ENCODE measurements at regions not wholly inside any gene's neighbourhood (a gene's known extent, or its start where the extent isn't known, plus 50 kb on each side); places are given as distances from the start of the nearest gene placed in this dataset.

GRCh38 chr2:236638707-236639106, 69.1 kb downstream of the ACKR3 start:
- no peak overlapping the region for H3K27ac ChIP-seq (ENCODE audit: low read depth in 1 of 2, low read length in 1 of 2)
- 81 to 93% methylated on average over 7 of the region's 7 CpGs for WGBS, 2 donors
- no peak for TF ChIP-seq CTCF (IDR thresholded peaks at IDR 0.05; ENCODE audit: control extremely low read depth, extremely low read depth)

GRCh38 chr2:236639461-236640235, 70.0 kb downstream of the ACKR3 start:
- ATAC-seq (ENCODE audit: insufficient read depth, low FRiP score) (no peak), DNase-seq (peak in 1 of 3 donors; percentile 1)
- H3K36me3 ChIP-seq (ENCODE audit: control insufficient read depth in 4 of 4, insufficient read depth in 4 of 4, low read length in 4 of 4), result no peaks in the 10 kb centered on the region
- no peak overlapping the region for H3K27ac ChIP-seq (ENCODE audit: low read depth in 1 of 2, low read length in 1 of 2)
- H3K4me1 ChIP-seq (ENCODE audit: control insufficient read depth in 5 of 5, insufficient read depth in 5 of 5, low read length in 5 of 5), result peaks cover 0 to 2% (median 0%) of the 10 kb centered on the region in 5 donors
- H3K9ac ChIP-seq (ENCODE audit: insufficient read depth in 1 of 2, low read length in 2 of 2), result no peak overlapping the region
- peaks cover 0 to 29% (median 0%) of the 10 kb centered on the region in 4 donors for H3K9me3 ChIP-seq (ENCODE audit: control insufficient read depth in 4 of 4, insufficient read depth in 3 of 4, low read length in 3 of 4)
- WGBS, 2 donors, result 81 to 89% methylated on average over 7 of the region's 7 CpGs
- TF ChIP-seq CTCF (IDR thresholded peaks at IDR 0.05; ENCODE audit: control extremely low read depth, extremely low read depth), result no peak
- H3K4me3 ChIP-seq, result no peak overlapping the region
- no peaks in the 10 kb centered on the region for H3K27me3 ChIP-seq (ENCODE audit: control insufficient read depth in 3 of 3, insufficient read depth in 3 of 3, low read length in 2 of 3)

More at GRCh38 chr2:236638707-236639106, 69.1 kb downstream of the ACKR3 start:
- H3K9me3 ChIP-seq (ENCODE audit: control insufficient read depth in 4 of 4, insufficient read depth in 3 of 4, low read length in 3 of 4), result peaks cover 0 to 24% (median 0%) of the 10 kb centered on the region in 4 donors
- H3K9ac ChIP-seq (ENCODE audit: insufficient read depth in 1 of 2, low read length in 2 of 2), result no peak overlapping the region
- no peaks in the 10 kb centered on the region for H3K36me3 ChIP-seq (ENCODE audit: control insufficient read depth in 4 of 4, insufficient read depth in 4 of 4, low read length in 4 of 4)
- ATAC-seq (ENCODE audit: insufficient read depth, low FRiP score), result no peak
- peak in 1 of 3 donors; percentile 4 for DNase-seq
- H3K4me3 ChIP-seq, result no peak overlapping the region
- peaks cover 0 to 2% (median 0%) of the 10 kb centered on the region in 5 donors for H3K4me1 ChIP-seq (ENCODE audit: control insufficient read depth in 5 of 5, insufficient read depth in 5 of 5, low read length in 5 of 5)
- H3K27me3 ChIP-seq (ENCODE audit: control insufficient read depth in 3 of 3, insufficient read depth in 3 of 3, low read length in 2 of 3), result no peaks in the 10 kb centered on the region

DNA sequence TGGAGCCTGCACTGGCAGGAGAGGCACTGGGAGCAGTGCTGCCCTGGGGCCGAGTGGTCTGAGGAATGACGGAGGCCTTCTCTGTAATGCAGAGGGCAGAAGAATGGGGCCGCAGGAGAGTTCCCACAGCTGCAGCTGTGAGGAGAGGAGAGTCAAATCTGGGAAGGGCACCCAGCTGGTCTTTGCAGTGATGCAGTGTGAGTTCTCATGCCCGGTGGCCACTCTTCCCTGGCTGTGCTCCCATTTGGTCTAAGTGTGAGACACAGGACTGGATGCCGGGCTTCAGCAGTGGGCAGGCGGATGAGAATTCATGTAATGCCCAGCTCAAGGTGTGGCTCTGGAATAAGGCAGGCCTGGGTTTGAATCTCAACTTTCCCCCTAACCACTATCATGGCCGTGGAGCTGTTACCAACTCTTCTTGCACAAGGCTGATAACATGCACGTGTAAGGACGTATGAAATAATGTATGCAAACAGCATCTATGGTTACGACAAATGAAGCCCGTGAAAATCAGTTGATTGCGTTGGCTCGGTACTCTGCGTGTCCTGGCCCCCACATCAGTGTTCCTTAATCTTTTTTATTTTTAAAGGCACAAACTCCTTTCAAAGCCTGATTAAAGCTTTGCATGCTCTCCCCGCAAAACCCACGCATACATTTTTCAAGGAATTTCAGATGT, 71.6 kb downstream of the ACKR3 start:
- WGBS, 2 donors, result 91 to 96% methylated on average over 16 of the region's 16 CpGs
- Histone ChIP-seq H3K4me3 (no peak overlapping the region), H3K27me3 (ENCODE audit: control insufficient read depth in 3 of 3, insufficient read depth in 3 of 3, low read length in 2 of 3) (no peaks in the 10 kb centered on the region), H3K27ac (ENCODE audit: low read depth in 1 of 2, low read length in 1 of 2) (no peak overlapping the region), H3K36me3 (ENCODE audit: control insufficient read depth in 4 of 4, insufficient read depth in 4 of 4, low read length in 4 of 4) (no peaks in the 10 kb centered on the region), H3K4me1 (ENCODE audit: control insufficient read depth in 5 of 5, insufficient read depth in 5 of 5, low read length in 5 of 5) (peaks cover 0 to 2% (median 0%) of the 10 kb centered on the region in 5 donors), H3K9ac (ENCODE audit: insufficient read depth in 1 of 2, low read length in 2 of 2) (no peak overlapping the region), H3K9me3 (ENCODE audit: control insufficient read depth in 4 of 4, insufficient read depth in 3 of 4, low read length in 3 of 4) (peaks cover 0 to 31% (median 0%) of the 10 kb centered on the region in 4 donors)
- TF ChIP-seq CTCF (IDR thresholded peaks at IDR 0.05; ENCODE audit: control extremely low read depth, extremely low read depth), result no peak
- DNase-seq, result peak in 1 of 3 donors; percentile 6
- ATAC-seq (ENCODE audit: insufficient read depth, low FRiP score), result no peak
